ENCODE measurements at regions not wholly inside any gene's neighbourhood (a gene's known extent, or its start where the extent isn't known, plus 50 kb on each side); places are given as distances from the start of the nearest gene placed in this dataset.

DNA sequence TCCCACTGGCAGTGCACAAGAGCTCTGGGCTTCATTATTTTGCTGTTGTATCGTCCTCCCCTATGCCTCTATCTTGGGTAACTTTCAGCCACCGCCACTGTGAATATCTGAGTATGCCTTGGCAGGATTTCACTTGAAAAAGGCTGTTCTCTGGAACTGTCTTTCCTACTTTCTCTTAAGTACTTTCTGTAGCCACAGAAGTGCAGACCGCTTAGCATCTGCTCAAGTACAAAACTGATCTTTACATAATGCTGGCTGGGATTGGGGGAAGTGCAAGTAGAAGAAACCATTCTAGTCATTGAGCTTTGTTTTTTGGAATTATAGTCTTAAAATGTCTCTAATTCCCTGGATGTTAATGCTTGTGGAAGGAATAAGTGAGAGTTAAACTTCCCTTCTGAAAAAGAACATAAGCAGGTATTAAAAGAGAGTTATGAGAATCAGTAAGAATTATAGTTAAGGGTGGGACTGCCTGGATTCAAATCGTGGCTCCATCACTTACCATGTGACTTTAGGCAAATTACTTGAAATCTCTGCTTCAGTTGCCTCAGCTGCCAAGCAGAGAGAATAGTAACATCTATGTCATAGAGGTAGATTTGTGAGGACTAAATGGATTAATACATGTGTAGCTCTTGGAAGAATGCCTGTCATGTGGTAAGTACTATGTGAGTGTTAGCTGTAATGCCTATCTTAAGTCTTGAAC lies 77.5 kb downstream of the MID1IP1 start:
- no TSS peak for BruUV-seq (replicated peaks)
- H3K27me3 ChIP-seq (ENCODE audit: insufficient read depth, low read length), result no peaks in the 10 kb centered on the region
- no peak for ATAC-seq
- no peak overlapping the region for H3K4me2 ChIP-seq (ENCODE audit: low read length)
- H3K4me1 ChIP-seq (ENCODE audit: control insufficient read depth in 1 of 2, insufficient read depth in 2 of 2, low read length in 2 of 2), result peaks cover 0 to 25% of the 10 kb centered on the region in 2 experiments; a peak in 2 of 4 replicates
- no peak overlapping the region for H3K4me3 ChIP-seq (replicated peaks in 1 of 2; ENCODE audit: low read depth in 1 of 2, low read length in 2 of 2)
- H3K9ac ChIP-seq (ENCODE audit: low read length), result no peak overlapping the region
- no peak overlapping the region for H3K27ac ChIP-seq (ENCODE audit: low read depth, low read length)
- no peak for TF ChIP-seq POLR2A (IDR thresholded peaks at IDR 0.05; ENCODE audit: borderline replicate concordance, extremely low read depth, insufficient read depth, insufficient read length)
- TF ChIP-seq ZFX (IDR thresholded peaks at IDR 0.05), result no peak
- TF ChIP-seq RAD21 (IDR thresholded peaks at IDR 0.05; ENCODE audit: low read depth), result no peak
- TF ChIP-seq, protein P1, sequence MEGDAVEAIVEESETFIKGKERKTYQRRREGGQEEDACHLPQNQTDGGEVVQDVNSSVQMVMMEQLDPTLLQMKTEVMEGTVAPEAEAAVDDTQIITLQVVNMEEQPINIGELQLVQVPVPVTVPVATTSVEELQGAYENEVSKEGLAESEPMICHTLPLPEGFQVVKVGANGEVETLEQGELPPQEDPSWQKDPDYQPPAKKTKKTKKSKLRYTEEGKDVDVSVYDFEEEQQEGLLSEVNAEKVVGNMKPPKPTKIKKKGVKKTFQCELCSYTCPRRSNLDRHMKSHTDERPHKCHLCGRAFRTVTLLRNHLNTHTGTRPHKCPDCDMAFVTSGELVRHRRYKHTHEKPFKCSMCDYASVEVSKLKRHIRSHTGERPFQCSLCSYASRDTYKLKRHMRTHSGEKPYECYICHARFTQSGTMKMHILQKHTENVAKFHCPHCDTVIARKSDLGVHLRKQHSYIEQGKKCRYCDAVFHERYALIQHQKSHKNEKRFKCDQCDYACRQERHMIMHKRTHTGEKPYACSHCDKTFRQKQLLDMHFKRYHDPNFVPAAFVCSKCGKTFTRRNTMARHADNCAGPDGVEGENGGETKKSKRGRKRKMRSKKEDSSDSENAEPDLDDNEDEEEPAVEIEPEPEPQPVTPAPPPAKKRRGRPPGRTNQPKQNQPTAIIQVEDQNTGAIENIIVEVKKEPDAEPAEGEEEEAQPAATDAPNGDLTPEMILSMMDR (IDR thresholded peaks at IDR 0.05 in 2 of 3, conservative IDR thresholded peaks at IDR 0.05 in 1 of 3; ENCODE audit: borderline replicate concordance in 1 of 3, insufficient read depth in 1 of 3, low read depth in 2 of 3, low read length in 2 of 3), result no peak
- no peak for TF ChIP-seq EZH2 (IDR thresholded peaks at IDR 0.05)
- DNase-seq (ENCODE audit: low read depth, low spot score), result no peak
- ChIA-PET RAD21 (ENCODE audit: low non-redundant PET in 1 of 2, low total read pairs in 2 of 2, uncharacterized antibody in 2 of 2, unreplicated experiment in 2 of 2) (no interaction called here), POLR2A (no interaction called here), CTCF (no interaction called here)
- no peaks in the 10 kb centered on the region for H3K9me2 ChIP-seq (ENCODE audit: insufficient read depth)
- no peaks in the 10 kb centered on the region for H3K9me3 ChIP-seq (ENCODE audit: control insufficient read depth in 1 of 2, insufficient read depth in 1 of 2, low read depth in 1 of 2, low read length in 2 of 2)
- H4K20me1 ChIP-seq (ENCODE audit: insufficient read depth), result no peaks in the 10 kb centered on the region
- no peaks in the 10 kb centered on the region for H3K79me2 ChIP-seq (ENCODE audit: insufficient read depth, low read length)
- no peak overlapping the region for H2AFZ ChIP-seq (ENCODE audit: low read depth, low read length, poor library complexity, severe bottlenecking)
- no peaks in the 10 kb centered on the region for H3K36me3 ChIP-seq (ENCODE audit: control insufficient read depth in 1 of 2, insufficient read depth in 2 of 2, low read length in 2 of 2)
- intact Hi-C loops (cut with micrococcal nuclease), result no loop called here

DNA sequence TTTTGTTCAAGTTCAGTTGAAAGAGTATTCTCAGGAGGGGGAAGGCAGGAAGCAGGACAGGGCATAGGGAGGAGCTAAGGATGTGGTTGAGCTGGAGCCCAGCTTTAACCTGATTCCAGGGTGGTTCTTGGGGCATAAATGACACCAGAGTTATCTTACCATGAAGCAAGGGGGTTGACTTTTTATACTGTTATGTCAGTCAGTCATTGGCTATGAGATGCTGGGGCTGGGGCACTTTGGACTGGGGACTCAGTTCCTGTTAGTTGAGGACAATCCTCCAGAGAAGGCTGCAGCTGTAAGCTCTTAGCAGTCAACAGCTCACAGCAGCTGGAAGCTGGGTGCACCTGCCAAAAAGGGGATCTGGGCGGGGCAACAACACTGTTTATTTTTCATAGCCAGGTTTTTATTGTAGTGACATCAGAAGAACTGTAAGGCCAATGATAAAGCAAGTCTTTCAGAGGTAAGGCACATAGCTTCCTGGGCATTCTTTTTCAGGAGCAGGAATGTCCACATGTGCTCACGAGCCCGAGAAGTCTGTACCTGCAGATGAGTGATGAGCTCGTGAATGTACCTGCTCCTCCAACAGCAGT lies 78.5 kb downstream of the MID1IP1 start:
- CTCF ChIA-PET, result no interaction called here
- Histone ChIP-seq H3K36me3 (ENCODE audit: control insufficient read depth in 1 of 2, insufficient read depth in 2 of 2, low read length in 2 of 2) (no peaks in the 10 kb centered on the region), H3K9ac (ENCODE audit: low read length) (no peak overlapping the region), H3K9me2 (ENCODE audit: insufficient read depth) (no peaks in the 10 kb centered on the region), H3K79me2 (ENCODE audit: insufficient read depth, low read length) (no peaks in the 10 kb centered on the region), H2AFZ (ENCODE audit: low read depth, low read length, poor library complexity, severe bottlenecking) (no peak overlapping the region), H3K4me2 (ENCODE audit: low read length) (no peak overlapping the region), H3K27ac (ENCODE audit: low read depth, low read length) (no peak overlapping the region), H4K20me1 (ENCODE audit: insufficient read depth) (no peaks in the 10 kb centered on the region), H3K4me1 (ENCODE audit: control insufficient read depth in 1 of 2, insufficient read depth in 2 of 2, low read length in 2 of 2) (peaks cover 0 to 25% of the 10 kb centered on the region in 2 experiments; a peak in 2 of 4 replicates), H3K4me3 (replicated peaks in 1 of 2; ENCODE audit: low read depth in 1 of 2, low read length in 2 of 2) (no peak overlapping the region), H3K9me3 (ENCODE audit: control insufficient read depth in 1 of 2, insufficient read depth in 1 of 2, low read depth in 1 of 2, low read length in 2 of 2) (no peaks in the 10 kb centered on the region), H3K27me3 (ENCODE audit: insufficient read depth, low read length) (no peaks in the 10 kb centered on the region)
- ATAC-seq (no peak), DNase-seq (ENCODE audit: low read depth, low spot score) (no peak)
- RAD21 ChIA-PET (ENCODE audit: low non-redundant PET in 1 of 2, low total read pairs in 2 of 2, uncharacterized antibody in 2 of 2, unreplicated experiment in 2 of 2), result no interaction called here
- intact Hi-C loops (cut with micrococcal nuclease), result no loop called here
- POLR2A ChIA-PET, result interaction anchor here (1.0 kb wide), 1 partner anchor 73 kb away, joined by 4 read pairs; no protein-coding TSS in a partner anchor
- BruUV-seq (replicated peaks), result no TSS peak
- TF ChIP-seq, protein P1 (IDR thresholded peaks at IDR 0.05 in 2 of 3, conservative IDR thresholded peaks at IDR 0.05 in 1 of 3; ENCODE audit: borderline replicate concordance in 1 of 3, insufficient read depth in 1 of 3, low read depth in 2 of 3, low read length in 2 of 3), result no peak
- no peak for TF ChIP-seq JUND (IDR thresholded peaks at IDR 0.05)
- no peak for TF ChIP-seq ZNF274 (IDR thresholded peaks at IDR 0.05; ENCODE audit: low read depth, low read length)
- TF ChIP-seq, protein P2, sequence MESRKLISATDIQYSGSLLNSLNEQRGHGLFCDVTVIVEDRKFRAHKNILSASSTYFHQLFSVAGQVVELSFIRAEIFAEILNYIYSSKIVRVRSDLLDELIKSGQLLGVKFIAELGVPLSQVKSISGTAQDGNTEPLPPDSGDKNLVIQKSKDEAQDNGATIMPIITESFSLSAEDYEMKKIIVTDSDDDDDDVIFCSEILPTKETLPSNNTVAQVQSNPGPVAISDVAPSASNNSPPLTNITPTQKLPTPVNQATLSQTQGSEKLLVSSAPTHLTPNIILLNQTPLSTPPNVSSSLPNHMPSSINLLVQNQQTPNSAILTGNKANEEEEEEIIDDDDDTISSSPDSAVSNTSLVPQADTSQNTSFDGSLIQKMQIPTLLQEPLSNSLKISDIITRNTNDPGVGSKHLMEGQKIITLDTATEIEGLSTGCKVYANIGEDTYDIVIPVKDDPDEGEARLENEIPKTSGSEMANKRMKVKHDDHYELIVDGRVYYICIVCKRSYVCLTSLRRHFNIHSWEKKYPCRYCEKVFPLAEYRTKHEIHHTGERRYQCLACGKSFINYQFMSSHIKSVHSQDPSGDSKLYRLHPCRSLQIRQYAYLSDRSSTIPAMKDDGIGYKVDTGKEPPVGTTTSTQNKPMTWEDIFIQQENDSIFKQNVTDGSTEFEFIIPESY (IDR thresholded peaks at IDR 0.05; ENCODE audit: extremely low read depth, insufficient replicate concordance, low read length), result no peak
- TF ChIP-seq RAD21 (IDR thresholded peaks at IDR 0.05; ENCODE audit: low read depth), result no peak

Measured in HCT116 (cell line).